Neural crest cell (in vitro differentiated cells): ENCODE measurements at regions not wholly inside any gene's neighbourhood (a gene's known extent, or its start where the extent isn't known, plus 50 kb on each side); places are given as distances from the start of the nearest gene placed in this dataset.

ENCODE experiments used
- DNase-seq: peaks from one replicate; pipeline ENCODE4 v3.0.0; 2021; ENCODE audit warnings: low read depth, mixed read lengths, low spot score
- H3K27ac Mint-ChIP-seq: one replicate; pipeline ENCODE4 v1.8.0; 2021; ENCODE audit warnings: mild to moderate bottlenecking, mixed read lengths; ENCODE audit not compliant: unreplicated experiment
- H3K27me3 Mint-ChIP-seq: 2 replicates; pipeline ENCODE4 v1.8.0; 2021; ENCODE audit warnings: low read depth, mild to moderate bottlenecking, mixed read lengths
- H3K36me3 Mint-ChIP-seq: 2 replicates; pipeline ENCODE4 v1.8.0; 2021; ENCODE audit warnings: low read depth, mild to moderate bottlenecking, mixed read lengths
- H3K4me1 Mint-ChIP-seq: 2 replicates; pipeline ENCODE4 v1.8.0; 2021; ENCODE audit warnings: mixed read lengths
- H3K4me3 Mint-ChIP-seq: one replicate; pipeline ENCODE4 v1.8.0; 2021; ENCODE audit warnings: mild to moderate bottlenecking, mixed read lengths
- H3K9me3 Mint-ChIP-seq: 2 replicates; pipeline ENCODE4 v1.8.0; 2021; ENCODE audit warnings: mixed read lengths
- TF ChIP-seq, protein P1 (sequence below): fragments of 200-600 bp; sonication (generic); conservative IDR thresholded peaks from 2 replicates; pipeline ENCODE4 v1.5.0; 2021; ENCODE audit warnings: antibody characterized with exemption, mild to moderate bottlenecking

DNA sequence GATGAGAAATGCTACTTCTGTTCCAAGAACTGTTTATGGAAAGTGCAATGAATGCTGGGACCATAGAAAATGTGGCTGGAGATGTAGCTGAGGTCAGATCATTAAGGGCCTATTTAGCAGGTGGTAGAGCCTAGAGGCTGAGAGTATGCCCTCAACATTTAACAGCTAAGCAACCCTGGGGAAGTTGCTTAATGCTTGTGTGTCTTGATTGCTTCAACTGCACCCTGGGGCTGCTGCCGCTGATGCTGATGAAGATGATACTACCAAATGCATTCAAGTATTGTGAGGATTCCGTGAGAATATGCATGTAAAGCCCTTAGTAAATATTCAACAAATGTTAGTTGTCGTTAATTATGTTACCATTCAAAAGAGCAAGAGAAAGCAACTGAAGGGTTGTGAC, 273.2 kb downstream of the BCL11A start:
- DNase-seq, result no peak
- no peaks in the 10 kb centered on the region for H3K36me3 Mint-ChIP-seq
- TF ChIP-seq, protein P1, sequence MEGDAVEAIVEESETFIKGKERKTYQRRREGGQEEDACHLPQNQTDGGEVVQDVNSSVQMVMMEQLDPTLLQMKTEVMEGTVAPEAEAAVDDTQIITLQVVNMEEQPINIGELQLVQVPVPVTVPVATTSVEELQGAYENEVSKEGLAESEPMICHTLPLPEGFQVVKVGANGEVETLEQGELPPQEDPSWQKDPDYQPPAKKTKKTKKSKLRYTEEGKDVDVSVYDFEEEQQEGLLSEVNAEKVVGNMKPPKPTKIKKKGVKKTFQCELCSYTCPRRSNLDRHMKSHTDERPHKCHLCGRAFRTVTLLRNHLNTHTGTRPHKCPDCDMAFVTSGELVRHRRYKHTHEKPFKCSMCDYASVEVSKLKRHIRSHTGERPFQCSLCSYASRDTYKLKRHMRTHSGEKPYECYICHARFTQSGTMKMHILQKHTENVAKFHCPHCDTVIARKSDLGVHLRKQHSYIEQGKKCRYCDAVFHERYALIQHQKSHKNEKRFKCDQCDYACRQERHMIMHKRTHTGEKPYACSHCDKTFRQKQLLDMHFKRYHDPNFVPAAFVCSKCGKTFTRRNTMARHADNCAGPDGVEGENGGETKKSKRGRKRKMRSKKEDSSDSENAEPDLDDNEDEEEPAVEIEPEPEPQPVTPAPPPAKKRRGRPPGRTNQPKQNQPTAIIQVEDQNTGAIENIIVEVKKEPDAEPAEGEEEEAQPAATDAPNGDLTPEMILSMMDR, result no peak
- peaks cover 2% of the 10 kb centered on the region for H3K9me3 Mint-ChIP-seq
- H3K27ac Mint-ChIP-seq, result no peak overlapping the region
- peaks cover 1% of the 10 kb centered on the region for H3K4me1 Mint-ChIP-seq
- no peak overlapping the region for H3K4me3 Mint-ChIP-seq
- H3K27me3 Mint-ChIP-seq, result no peaks in the 10 kb centered on the region

DNA sequence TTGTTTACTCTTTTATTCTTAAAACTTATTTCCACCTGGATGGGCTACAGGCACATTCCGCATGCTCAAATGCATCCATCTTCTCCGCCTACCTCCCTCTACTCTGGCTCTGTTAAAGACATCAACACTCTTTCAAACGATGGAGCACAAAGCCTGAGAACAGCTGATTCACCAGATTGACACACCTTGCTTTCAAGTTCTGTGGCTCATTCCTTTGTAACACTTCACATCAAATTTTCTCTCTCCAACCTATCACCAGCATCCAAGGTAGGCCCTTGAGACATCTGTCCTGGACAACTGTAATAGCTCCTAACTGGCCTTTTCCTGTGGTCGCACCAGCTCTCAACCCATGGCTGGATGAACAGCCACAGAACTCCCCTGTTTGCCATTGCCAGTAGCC, 274.5 kb downstream of the BCL11A start:
- no peaks in the 10 kb centered on the region for H3K4me1 Mint-ChIP-seq
- no peak for DNase-seq
- peaks cover 3% of the 10 kb centered on the region for H3K36me3 Mint-ChIP-seq
- peaks cover 5% of the 10 kb centered on the region for H3K9me3 Mint-ChIP-seq
- TF ChIP-seq, protein P1, result no peak
- no peaks in the 10 kb centered on the region for H3K27me3 Mint-ChIP-seq
- no peak overlapping the region for H3K4me3 Mint-ChIP-seq
- no peak overlapping the region for H3K27ac Mint-ChIP-seq

DNA sequence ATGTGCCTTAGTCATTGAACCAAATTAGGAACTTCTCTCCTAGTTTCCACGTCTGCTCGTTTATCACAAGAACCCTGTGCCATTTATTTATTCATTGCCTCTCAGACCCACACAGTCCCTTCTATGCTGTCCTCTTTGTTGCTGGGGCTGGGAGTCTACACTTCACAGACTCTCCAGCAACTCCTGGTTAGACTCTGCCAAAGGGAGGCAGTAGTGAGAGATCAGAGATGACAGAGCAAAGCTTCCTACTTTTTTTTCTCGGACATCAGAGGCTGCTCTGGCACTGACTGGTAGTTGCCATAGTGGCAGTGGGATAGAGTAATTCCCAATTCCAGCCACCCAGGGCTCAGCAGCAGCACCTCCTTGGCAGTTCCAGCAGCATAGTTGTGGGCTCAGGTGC, 277.5 kb downstream of the BCL11A start:
- DNase-seq, result no peak
- Mint-ChIP-seq H3K36me3 (peaks cover 5% of the 10 kb centered on the region), H3K27ac (no peak overlapping the region), H3K4me3 (no peak overlapping the region), H3K4me1 (peaks cover 6% of the 10 kb centered on the region), H3K27me3 (no peaks in the 10 kb centered on the region), H3K9me3 (peaks cover 12% of the 10 kb centered on the region)
- TF ChIP-seq, protein P1, result no peak

DNA sequence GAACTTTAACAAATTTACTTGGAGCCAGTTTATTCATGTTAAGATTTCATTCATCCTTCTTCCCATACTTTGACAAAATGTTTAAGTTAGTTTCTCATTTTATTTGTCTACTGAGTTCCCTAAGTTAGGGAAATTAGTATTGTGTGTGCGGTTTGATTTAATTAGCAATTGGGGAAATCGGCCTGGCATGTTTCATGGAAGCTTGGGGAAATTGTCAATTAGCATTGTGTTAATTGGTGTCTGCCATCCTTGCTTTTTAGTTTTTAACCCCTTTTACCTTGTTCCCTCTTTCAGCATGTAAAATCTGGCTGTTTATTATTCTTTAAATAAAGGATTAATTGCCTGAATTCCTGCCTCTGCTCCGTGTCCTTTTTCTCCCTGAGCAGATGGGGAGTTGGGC, 279.6 kb downstream of the BCL11A start:
- no peak for DNase-seq
- no peak overlapping the region for H3K27ac Mint-ChIP-seq
- peaks cover 12% of the 10 kb centered on the region for H3K9me3 Mint-ChIP-seq
- H3K27me3 Mint-ChIP-seq, result no peaks in the 10 kb centered on the region
- no peak overlapping the region for H3K4me3 Mint-ChIP-seq
- H3K36me3 Mint-ChIP-seq, result peaks cover 5% of the 10 kb centered on the region
- TF ChIP-seq, protein P1, result no peak
- peaks cover 6% of the 10 kb centered on the region for H3K4me1 Mint-ChIP-seq

DNA sequence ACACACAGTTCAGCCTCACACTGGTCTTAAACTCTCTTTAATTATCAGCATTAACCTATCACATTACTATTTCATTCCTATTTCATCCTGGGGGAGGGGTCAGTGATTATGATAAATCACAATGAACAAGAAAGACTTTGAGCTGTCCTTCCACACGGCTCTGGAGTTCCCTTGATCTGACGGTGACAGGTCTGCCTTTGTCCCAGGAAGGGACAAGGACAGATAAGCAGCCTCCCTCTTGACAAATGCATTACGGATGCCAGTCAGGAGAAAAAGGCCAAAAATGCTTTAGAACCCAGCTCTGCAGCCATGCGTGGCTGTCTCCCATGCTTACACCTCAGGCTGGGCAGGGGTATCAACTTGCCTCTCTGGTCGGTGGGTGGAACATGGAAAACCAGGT, 281.7 kb downstream of the BCL11A start:
- no peak overlapping the region for H3K27ac Mint-ChIP-seq
- H3K36me3 Mint-ChIP-seq, result peaks cover 5% of the 10 kb centered on the region
- DNase-seq, result no peak
- peaks cover 6% of the 10 kb centered on the region for H3K4me1 Mint-ChIP-seq
- H3K27me3 Mint-ChIP-seq, result no peaks in the 10 kb centered on the region
- TF ChIP-seq, protein P1, result no peak
- H3K4me3 Mint-ChIP-seq, result no peak overlapping the region
- peaks cover 12% of the 10 kb centered on the region for H3K9me3 Mint-ChIP-seq

DNA sequence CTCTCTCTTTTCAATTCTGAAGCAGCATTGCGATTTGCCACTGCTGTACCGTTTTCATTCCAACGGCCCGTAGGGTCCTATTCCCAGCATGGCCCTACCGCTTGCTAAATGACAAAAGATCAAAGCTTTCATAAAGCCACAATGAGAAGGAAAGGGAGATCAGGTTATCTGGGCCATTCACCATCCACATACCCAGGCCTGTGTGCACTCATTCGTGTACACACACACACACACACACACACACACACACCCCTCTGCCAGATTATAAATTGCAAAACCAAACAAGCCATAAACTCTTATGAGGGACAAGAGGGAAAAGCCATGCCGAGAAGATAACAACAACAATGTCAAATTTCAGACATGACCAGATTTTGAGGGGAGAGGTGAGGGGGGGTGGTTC, 282.3 kb downstream of the BCL11A start:
- TF ChIP-seq, protein P1, result no peak
- Mint-ChIP-seq H3K27ac (no peak overlapping the region), H3K9me3 (peaks cover 15% of the 10 kb centered on the region), H3K36me3 (peaks cover 5% of the 10 kb centered on the region), H3K27me3 (no peaks in the 10 kb centered on the region), H3K4me1 (peaks cover 6% of the 10 kb centered on the region), H3K4me3 (no peak overlapping the region)
- no peak for DNase-seq
